Fibroblast of villous mesenchyme (primary cell): ENCODE measurements at regions not wholly inside any gene's neighbourhood (a gene's known extent, or its start where the extent isn't known, plus 50 kb on each side); places are given as distances from the start of the nearest gene placed in this dataset.

ENCODE experiments used
- DNase-seq: peaks from one replicate; pipeline ENCODE4 v3.0.0-alpha.2; 2010; ENCODE audit warnings: low read depth
- H3K4me3 ChIP-seq: 2 replicates; pipeline ENCODE4 v1.5.1; 2011; ENCODE audit warnings: low read depth, mild to moderate bottlenecking, low read length
- TF ChIP-seq, protein P1 (sequence below): IDR thresholded peaks from 2 replicates; pipeline ENCODE4 v1.5.1; 2012; ENCODE audit warnings: low read depth, mild to moderate bottlenecking, low read length; ENCODE audit not compliant: insufficient read depth

DNA sequence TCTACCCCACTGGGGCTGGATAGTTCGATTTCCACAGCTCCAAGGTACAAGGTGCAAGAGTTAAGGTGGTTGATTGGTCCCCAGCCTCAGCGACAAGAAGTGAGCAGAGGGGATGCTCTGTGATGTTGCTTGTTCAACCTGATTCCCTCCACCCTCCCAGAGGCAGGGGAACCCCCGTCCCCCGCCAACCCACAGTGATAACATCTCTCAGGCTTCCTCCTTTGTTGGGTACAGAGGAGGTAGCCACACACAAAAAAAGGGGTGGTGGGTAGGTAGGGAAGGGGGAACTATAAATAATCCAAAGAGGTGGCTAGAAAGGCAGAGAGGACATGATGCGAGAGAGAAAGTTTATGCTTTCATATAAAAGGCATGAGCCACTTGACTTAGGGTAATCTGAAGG, 192.9 kb upstream of the POU3F3 start:
- H3K4me3 ChIP-seq = no peak overlapping the region
- DNase-seq = no peak
- TF ChIP-seq, protein P1, sequence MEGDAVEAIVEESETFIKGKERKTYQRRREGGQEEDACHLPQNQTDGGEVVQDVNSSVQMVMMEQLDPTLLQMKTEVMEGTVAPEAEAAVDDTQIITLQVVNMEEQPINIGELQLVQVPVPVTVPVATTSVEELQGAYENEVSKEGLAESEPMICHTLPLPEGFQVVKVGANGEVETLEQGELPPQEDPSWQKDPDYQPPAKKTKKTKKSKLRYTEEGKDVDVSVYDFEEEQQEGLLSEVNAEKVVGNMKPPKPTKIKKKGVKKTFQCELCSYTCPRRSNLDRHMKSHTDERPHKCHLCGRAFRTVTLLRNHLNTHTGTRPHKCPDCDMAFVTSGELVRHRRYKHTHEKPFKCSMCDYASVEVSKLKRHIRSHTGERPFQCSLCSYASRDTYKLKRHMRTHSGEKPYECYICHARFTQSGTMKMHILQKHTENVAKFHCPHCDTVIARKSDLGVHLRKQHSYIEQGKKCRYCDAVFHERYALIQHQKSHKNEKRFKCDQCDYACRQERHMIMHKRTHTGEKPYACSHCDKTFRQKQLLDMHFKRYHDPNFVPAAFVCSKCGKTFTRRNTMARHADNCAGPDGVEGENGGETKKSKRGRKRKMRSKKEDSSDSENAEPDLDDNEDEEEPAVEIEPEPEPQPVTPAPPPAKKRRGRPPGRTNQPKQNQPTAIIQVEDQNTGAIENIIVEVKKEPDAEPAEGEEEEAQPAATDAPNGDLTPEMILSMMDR = no peak

DNA sequence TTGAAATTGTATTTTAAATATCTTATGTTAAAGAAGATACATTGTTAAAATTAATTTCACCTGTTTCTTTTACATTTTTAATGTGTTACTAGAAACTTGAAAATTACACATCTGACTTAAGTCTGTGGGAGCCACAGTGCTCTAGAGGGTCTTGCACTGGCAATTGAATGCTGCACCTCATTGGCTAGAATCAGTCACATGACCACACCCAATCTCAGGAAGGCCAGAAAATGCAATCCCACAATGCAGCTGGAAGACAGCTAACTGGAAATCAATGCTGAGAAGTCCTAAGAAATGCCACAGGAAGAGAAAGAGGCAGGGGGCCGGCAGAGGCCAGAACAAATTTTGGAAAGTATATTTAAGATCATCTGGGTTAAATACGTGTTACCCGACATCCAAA, 189.2 kb upstream of the POU3F3 start:
- no peak overlapping the region for H3K4me3 ChIP-seq
- TF ChIP-seq, protein P1 = no peak
- DNase-seq = no peak

DNA sequence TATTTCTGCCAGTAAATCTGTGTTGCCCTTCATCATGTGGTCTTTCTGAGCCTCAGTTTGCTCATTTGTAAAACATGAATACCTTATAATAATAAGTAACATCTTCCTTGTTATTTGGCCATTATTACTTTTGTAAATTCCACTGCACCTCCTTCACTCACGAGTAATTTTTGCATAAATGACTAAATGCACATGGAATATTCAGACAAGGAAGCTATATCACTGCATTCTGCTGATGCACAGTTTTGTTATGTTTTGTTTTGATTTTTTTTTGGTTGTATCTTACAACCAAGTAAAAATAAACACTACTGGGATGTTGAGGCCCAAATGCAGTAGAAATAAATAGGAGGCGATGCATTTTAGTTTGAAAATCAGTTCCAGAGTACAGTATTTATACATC, 185.3 kb upstream of the POU3F3 start:
- no peak overlapping the region for H3K4me3 ChIP-seq
- TF ChIP-seq, protein P1 = no peak
- no peak for DNase-seq

DNA sequence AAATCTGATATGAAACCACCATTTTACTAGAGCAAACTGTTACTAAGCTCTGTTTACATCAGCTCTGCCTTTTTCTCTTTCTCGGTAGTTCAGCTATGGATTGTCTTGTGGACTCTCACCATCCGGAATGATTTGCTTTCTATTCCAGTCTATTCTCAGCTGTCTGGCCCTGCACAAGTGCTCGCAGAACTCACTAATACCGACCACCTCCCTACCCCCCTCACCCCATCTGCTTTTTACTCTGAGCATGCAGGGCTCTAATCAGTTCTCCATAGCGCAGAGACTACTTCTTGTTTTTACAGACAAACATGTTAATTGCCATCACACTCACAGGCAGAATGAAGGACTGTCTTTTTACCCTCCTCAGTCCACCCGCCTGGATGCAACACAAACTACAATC, 180.7 kb upstream of the POU3F3 start:
- no peak overlapping the region for H3K4me3 ChIP-seq
- DNase-seq = no peak
- TF ChIP-seq, protein P1 = no peak

DNA sequence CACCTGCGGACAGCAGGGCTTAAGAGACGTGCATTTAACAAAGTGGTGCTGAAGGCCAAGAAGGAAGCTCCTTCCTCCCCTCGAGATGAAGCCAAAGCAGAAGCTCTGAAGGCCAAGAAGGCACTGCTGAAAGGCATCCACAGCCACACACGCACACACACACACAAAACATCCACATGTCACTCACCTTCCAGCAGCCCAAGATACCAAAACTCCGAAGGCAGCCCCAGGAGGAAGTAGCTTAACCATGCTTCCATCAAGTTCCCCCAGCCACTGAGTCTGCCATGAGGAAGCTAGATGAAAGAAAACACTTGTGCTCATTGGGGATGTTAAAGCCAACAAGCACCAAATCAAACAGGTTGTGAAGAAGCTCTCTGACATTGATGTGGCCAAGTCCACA, 175.7 kb upstream of the POU3F3 start:
- no peak for DNase-seq
- H3K4me3 ChIP-seq = no peak overlapping the region
- TF ChIP-seq, protein P1 = no peak

DNA sequence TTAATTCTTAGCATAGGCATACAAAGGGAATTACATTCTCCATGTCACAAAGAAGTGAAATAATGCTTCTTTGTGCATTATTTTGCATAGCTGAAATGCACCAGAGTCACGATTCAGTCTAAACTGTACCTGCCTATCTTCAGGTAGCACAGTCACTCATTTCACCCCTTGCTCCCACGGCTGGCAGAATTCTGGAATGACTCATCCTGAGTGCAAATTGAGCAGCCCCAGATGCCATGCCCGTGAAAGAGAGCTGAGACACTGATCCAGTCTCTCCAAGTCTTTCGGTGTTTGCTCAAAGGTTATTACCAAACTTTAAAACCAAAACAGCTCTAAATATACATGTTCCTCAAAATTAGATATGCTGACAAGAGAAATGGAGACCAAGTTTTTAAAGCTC, 168.3 kb upstream of the POU3F3 start:
- no peak for DNase-seq
- TF ChIP-seq, protein P1 = no peak
- no peak overlapping the region for H3K4me3 ChIP-seq

DNA sequence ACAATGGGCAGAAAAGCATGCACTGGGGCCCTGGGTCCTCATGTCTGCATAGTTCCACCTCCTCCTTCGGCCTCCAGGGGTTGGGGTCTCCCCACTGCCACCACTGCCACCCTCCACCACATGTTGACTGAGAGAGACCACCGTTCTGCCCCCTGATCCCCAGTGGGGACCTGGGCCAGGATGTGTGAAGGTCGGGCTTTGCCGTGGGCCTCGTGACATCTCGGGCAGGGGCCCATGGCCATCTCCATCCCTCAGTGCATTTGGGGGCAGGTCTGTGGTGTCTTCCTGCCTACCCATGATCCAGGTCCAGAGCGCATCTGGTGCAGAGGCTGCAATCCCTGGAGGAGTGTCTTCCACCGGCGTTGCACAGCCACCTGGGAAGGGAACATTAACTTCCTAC, 166.8 kb upstream of the POU3F3 start:
- TF ChIP-seq, protein P1 = no peak
- no peak for DNase-seq
- no peak overlapping the region for H3K4me3 ChIP-seq
